Neural cell (in vitro differentiated cells): ENCODE measurements at regions not wholly inside any gene's neighbourhood (a gene's known extent, or its start where the extent isn't known, plus 50 kb on each side); places are given as distances from the start of the nearest gene placed in this dataset.

Source experiments
- H2AFZ ChIP-seq: fragments of 200-600, 300-800 bp; sonication (generic), shearing (Covaris generic); 2 replicates; pipeline ENCODE4 v1.6.0; 2014; ENCODE audit warnings: low read depth, mild to moderate bottlenecking, antibody characterized with exemption, low read length, moderate library complexity
- H3F3A ChIP-seq: fragments of 200-600 bp; shearing (Covaris generic); 2 replicates; pipeline ENCODE4 v1.6.1; 2016; ENCODE audit warnings: mild to moderate bottlenecking, moderate library complexity, mixed read lengths, antibody characterized with exemption, low read length; ENCODE audit not compliant: insufficient read depth, poor library complexity, severe bottlenecking
- H3K27ac ChIP-seq: fragments of 200-600, 300-800 bp; sonication (generic), shearing (Covaris generic); 2 replicates; pipeline ENCODE4 v1.5.1; 2014; ENCODE audit warnings: mild to moderate bottlenecking, low read length, moderate library complexity
- H3K27me3 ChIP-seq: fragments of 300-800, 200-600 bp; sonication (generic), shearing (Covaris generic); 2 replicates; pipeline ENCODE4 v1.6.0; 2014; ENCODE audit warnings: mild to moderate bottlenecking, low read depth, low read length, moderate library complexity; ENCODE audit not compliant: insufficient read depth
- H3K36me3 ChIP-seq: fragments of 300-800, 200-600 bp; sonication (generic), shearing (Covaris generic); 2 replicates; pipeline ENCODE4 v1.5.1; 2014; ENCODE audit warnings: mild to moderate bottlenecking, antibody characterized with exemption, low read length, moderate library complexity; ENCODE audit not compliant: insufficient read depth
- H3K4me2 ChIP-seq: fragments of 300-800, 200-600 bp; sonication (generic), shearing (Covaris generic); 2 replicates; pipeline ENCODE4 v1.6.0; 2014; ENCODE audit warnings: mild to moderate bottlenecking, low read length
- H3K4me3 ChIP-seq: fragments of 300-800, 200-600 bp; sonication (generic), shearing (Covaris generic); 2 replicates; pipeline ENCODE4 v1.5.1; 2014; ENCODE audit warnings: mild to moderate bottlenecking, low read length, moderate library complexity
- H3K79me2 ChIP-seq: fragments of 200-600 bp; shearing (Covaris generic); replicated peaks from 2 replicates; pipeline ENCODE4 v1.6.0; 2014; ENCODE audit warnings: mild to moderate bottlenecking, low read length, moderate library complexity; ENCODE audit not compliant: insufficient read depth
- H3K9ac ChIP-seq: fragments of 300-800, 200-600 bp; sonication (generic), shearing (Covaris generic); 2 replicates; pipeline ENCODE4 v1.6.1; 2016; ENCODE audit warnings: mild to moderate bottlenecking, low read length, mixed read lengths
- H3K9me2 ChIP-seq: fragments of 200-600 bp; shearing (Covaris generic); 2 replicates; pipeline ENCODE4 v1.6.1; 2016; ENCODE audit warnings: mild to moderate bottlenecking, low read length, mixed read lengths; ENCODE audit not compliant: insufficient read depth
- H3K9me3 ChIP-seq: fragments of 200-600, 300-800 bp; sonication (generic), shearing (Covaris generic); 2 replicates; pipeline ENCODE4 v1.6.1; 2016; ENCODE audit warnings: mild to moderate bottlenecking, mixed run types, low read length, moderate library complexity, mixed read lengths
- H4K20me1 ChIP-seq: fragments of 200-600 bp; shearing (Covaris generic); 2 replicates; pipeline ENCODE4 v1.6.1; 2016; ENCODE audit warnings: mild to moderate bottlenecking, mixed run types; ENCODE audit not compliant: insufficient read depth
- CTCF ChIP-seq: fragments of 450-650 bp; IDR thresholded peaks from 2 replicates; pipeline ENCODE4 v1.5.1; 2014; ENCODE audit warnings: antibody characterized with exemption, mild to moderate bottlenecking, moderate library complexity; ENCODE audit not compliant: poor library complexity, severe bottlenecking
- EP300 ChIP-seq: fragments of 450-650 bp; conservative IDR thresholded peaks from 2 replicates; pipeline ENCODE4 v1.6.1; 2014; ENCODE audit warnings: antibody characterized with exemption, mild to moderate bottlenecking, moderate library complexity; ENCODE audit not compliant: poor library complexity, severe bottlenecking
- EZH2 ChIP-seq: fragments of 200-600, 300-800 bp; shearing (Covaris generic), sonication (generic); IDR thresholded peaks from 2 replicates; pipeline ENCODE4 v1.6.1; 2014; ENCODE audit warnings: antibody characterized with exemption, low read length, borderline replicate concordance, mild to moderate bottlenecking; ENCODE audit not compliant: insufficient read depth, poor library complexity, severe bottlenecking
- MXI1 ChIP-seq: fragments of 450-650 bp; conservative IDR thresholded peaks from 2 replicates; pipeline ENCODE4 v1.6.1; 2014; ENCODE audit warnings: antibody characterized with exemption, mild to moderate bottlenecking; ENCODE audit not compliant: poor library complexity, severe bottlenecking
- POLR2AphosphoS5 ChIP-seq: IDR thresholded peaks from 2 replicates; pipeline ENCODE4 v1.6.1; 2012
- RAD21 ChIP-seq: fragments of 450-650 bp; conservative IDR thresholded peaks from 2 replicates; pipeline ENCODE4 v1.6.1; 2014; ENCODE audit warnings: antibody characterized with exemption, mild to moderate bottlenecking, moderate library complexity
- REST ChIP-seq: IDR thresholded peaks from 2 replicates; pipeline ENCODE4 v1.6.1; 2012; ENCODE audit warnings: borderline replicate concordance
- SMC3 ChIP-seq: fragments of 450-650 bp; conservative IDR thresholded peaks from 2 replicates; pipeline ENCODE4 v1.6.1; 2014; ENCODE audit warnings: antibody characterized with exemption, mild to moderate bottlenecking, moderate library complexity; ENCODE audit not compliant: poor library complexity
- TAF1 ChIP-seq: IDR thresholded peaks from 2 replicates; pipeline ENCODE4 v1.6.1; 2012; ENCODE audit warnings: low read depth

DNA sequence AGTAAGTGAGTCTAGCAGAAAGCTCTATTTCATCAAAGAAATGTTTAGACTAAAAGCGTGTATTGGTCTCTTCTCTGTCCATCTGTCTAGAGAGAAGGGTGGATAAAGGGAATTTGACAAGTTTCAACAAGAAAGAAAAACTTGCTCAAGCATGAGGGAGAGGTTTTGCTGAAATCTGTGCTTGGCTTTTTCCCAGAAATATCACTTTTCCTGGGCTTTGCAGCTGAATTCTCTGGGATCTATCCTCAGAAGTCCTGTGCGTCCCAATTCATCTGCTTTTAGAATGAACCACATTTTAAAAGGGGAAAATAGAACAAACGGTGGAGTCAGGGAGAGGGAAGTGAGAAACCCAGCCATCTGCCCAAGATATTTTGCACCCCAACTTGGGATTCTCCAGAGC lies 59.6 kb upstream of the CELF2 start:
- Histone ChIP-seq H4K20me1 (no peaks in the 10 kb centered on the region), H3K27me3 (no peaks in the 10 kb centered on the region), H3K9me2 (no peaks in the 10 kb centered on the region), H3K9me3 (no peaks in the 10 kb centered on the region), H3K4me2 (no peak overlapping the region), H3K79me2 (no peaks in the 10 kb centered on the region), H2AFZ (no peak overlapping the region), H3K9ac (no peak overlapping the region), H3K27ac (no peak overlapping the region), H3F3A (no peaks in the 10 kb centered on the region), H3K4me3 (no peak overlapping the region), H3K36me3 (no peaks in the 10 kb centered on the region)
- no peak for TF ChIP-seq CTCF
- TF ChIP-seq EP300 = no peak
- no peak for TF ChIP-seq SMC3
- no peak for TF ChIP-seq RAD21
- TF ChIP-seq POLR2AphosphoS5 = no peak
- no peak for TF ChIP-seq EZH2
- no peak for TF ChIP-seq MXI1
- no peak for TF ChIP-seq TAF1
- TF ChIP-seq REST = no peak

DNA sequence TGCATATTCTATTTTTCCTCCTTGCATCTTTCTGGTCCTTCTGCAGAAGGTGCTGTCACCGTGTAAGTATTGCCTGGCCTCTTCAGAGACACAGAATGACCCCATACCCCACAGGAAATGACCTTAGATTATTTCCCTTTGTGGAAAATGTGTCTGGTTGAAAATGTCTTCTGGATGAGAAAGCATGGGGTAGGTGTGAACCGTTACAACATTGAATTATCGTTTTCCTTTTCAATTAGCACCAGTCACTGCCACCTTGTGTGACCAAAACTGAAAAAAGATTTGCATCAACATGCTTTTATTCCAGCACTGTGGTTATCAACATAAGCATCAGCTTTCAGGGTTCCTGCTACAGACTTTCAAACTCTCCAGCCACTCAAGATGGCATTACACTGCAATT lies 58.0 kb upstream of the CELF2 start:
- Histone ChIP-seq H3K4me2 (no peak overlapping the region), H3K27ac (no peak overlapping the region), H3K36me3 (no peaks in the 10 kb centered on the region), H3K79me2 (no peaks in the 10 kb centered on the region), H3K27me3 (no peaks in the 10 kb centered on the region), H3K9me3 (no peaks in the 10 kb centered on the region), H3F3A (no peaks in the 10 kb centered on the region), H2AFZ (no peak overlapping the region), H3K9me2 (no peaks in the 10 kb centered on the region), H4K20me1 (no peaks in the 10 kb centered on the region), H3K9ac (no peak overlapping the region), H3K4me3 (no peak overlapping the region)
- TF ChIP-seq SMC3 (no peak), RAD21 (no peak), POLR2AphosphoS5 (no peak), MXI1 (no peak), EP300 (no peak), REST (no peak)
